NT2/D1 (cell line): ENCODE measurements at regions not wholly inside any gene's neighbourhood (a gene's known extent, or its start where the extent isn't known, plus 50 kb on each side); places are given as distances from the start of the nearest gene placed in this dataset.

ENCODE experiments used
- SUZ12 ChIP-seq: IDR thresholded peaks from 2 replicates; pipeline ENCODE4 v1.6.1; 2011; ENCODE audit not compliant: insufficient read length, insufficient read depth; ENCODE audit errors: extremely low read depth
- ZNF274 ChIP-seq: IDR thresholded peaks from 2 replicates; pipeline ENCODE4 v1.6.1; 2011; ENCODE audit warnings: mild to moderate bottlenecking, low read depth, low read length

DNA sequence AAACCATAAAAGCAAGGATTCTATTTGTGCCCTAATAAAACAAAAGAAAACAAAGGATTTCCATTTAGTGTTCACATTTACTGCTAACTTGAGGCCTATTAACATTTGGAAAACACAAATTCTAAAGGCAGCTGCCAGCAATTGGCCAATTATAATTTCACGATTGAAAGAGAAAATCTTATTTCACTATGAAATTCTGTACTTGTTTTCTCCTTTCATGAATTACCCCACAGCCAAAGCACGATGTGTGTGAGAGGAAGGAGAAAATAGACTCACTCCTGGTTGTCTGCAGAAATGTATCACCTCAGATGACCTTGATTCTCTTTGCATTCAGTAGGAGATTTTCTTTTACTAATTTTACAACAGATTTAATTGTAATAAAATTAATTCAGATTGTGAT, 242.8 kb upstream of the GBE1 start:
- TF ChIP-seq SUZ12 (no peak), ZNF274 (no peak)
